GM21381 (cell line): ENCODE measurements at regions not wholly inside any gene's neighbourhood (a gene's known extent, or its start where the extent isn't known, plus 50 kb on each side); places are given as distances from the start of the nearest gene placed in this dataset.
"Not testable (repeated sequence)": the region's sequence is repeated elsewhere in the genome, so short reads cannot be mapped to it uniquely, and the experiment has no call there.

Experiments used
- ATAC-seq: cut with Tn5 transposase; IDR thresholded peaks from one replicate; pipeline ENCODE4 v1.9.1; 2021; ENCODE audit warnings: mild to moderate bottlenecking, moderate library complexity; ENCODE audit not compliant: unreplicated experiment

DNA sequence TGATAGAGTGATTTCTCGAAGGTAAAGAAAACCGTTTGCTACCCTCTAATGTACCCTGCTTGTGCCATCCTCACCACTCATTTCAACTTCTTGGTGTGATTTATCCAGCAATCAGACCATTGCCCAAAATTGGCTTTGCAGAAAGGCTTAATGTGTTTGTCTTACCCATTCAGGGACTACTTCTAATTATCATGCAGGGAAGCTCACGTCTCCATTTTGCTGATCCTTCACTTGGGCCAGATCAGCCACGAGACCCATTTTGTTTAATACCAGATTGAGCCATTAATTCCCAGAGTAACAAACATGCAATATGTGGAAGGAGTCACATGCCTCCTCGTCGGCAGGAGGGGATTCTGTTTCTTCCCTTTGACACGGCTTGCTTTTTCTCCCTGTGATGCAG, 51.1 kb upstream of the CRY1 start:
- ATAC-seq: no peak

DNA sequence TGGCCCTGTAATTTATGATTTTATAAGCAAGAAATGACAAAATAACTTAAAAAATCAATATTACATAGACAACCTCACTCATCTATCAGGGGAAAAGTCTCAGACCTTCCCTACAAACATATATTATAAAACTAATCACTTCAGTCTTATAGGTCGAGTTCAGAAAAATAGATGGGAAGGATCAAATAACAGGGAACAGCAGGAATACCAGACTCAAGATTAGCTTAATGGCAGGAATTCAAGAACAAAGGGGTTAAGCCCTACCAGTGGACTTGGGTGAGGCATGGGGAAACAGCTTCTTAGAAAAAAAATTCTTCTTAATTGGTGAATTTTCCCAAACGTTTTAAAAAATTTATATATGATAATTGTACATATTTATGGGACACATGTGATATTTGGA, 51.6 kb upstream of the CRY1 start:
- ATAC-seq: no peak

DNA sequence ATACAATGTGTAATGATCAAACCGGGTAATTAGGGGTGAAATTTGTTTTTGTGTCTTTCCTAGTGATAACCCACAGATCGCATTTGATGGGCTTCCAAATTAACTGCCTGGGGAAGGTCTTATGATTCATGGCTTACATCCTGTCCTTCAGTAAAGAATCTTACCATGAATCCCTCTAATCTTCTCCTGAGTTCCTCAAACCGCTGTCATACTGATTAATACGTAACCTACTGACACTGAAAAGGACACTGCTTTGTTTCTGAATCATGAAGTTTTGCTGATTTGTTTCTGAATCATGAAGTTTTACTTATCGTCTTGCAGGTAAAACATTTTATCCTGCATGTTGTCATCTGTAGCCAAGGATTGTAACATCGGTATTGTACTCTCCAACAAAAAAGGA, 52.0 kb upstream of the CRY1 start:
- ATAC-seq: no peak

DNA sequence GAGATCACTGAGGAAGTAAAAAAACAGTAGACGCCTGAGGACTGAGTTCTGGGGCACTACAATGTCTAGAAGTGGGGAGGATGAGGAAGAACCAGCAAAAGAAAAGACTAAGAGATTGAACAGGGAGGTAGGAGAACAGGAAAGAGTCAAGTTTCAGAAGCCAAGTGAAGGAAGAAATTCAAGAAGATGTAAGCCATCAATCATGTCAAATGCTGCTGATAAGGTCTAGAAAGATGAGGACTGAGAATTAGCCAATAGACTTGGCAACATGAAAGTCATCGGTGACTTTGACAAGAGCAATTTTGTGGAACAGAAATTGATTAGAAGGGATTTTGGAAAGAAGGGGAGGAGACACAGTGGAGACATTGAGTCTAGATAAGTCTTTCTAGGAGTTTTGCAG, 54.8 kb upstream of the CRY1 start:
- ATAC-seq: no peak

DNA sequence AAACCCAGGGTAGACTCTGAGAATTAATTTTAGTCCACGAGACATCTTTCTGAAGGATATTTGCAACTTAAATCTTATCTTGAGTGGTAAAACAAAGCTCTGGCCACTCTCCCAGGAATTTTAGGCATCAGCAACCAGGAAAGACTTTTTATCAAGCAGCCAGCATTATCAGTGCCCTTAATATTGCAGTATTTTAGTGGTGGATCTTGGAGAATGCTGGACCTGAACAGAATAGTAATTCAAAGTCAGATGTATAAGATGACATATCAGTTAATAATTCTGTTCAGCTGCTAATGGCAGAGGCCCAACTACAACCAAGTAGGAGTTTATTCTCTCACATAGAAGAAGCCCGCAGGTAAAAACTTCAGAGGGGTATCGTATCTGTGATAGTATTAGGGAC, 59.0 kb upstream of the CRY1 start:
- no peak for ATAC-seq

DNA sequence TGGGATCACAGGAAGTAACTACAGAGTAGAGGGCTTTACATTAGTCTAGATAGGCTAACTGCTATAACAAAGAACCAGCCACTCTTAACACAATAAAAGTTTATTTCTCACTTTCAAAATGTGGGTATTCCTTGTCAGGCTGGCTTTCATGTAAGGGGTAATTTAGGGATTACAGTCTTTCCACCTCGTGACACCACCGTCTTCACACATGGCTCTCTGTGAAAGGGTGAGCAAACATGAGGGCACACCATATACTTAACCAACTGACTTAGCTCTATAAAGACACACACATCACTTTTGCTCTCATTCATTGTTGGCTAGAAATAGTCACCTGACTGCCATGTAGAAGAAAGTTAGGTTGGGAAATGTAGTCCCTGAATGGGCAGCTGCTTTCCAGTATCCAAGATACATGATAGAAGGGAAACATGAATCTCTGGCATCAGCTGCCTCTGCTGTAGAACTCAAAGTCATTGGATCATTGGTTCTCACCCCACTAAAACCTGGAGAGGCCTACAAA, 66.1 kb upstream of the CRY1 start:
- no peak for ATAC-seq

DNA sequence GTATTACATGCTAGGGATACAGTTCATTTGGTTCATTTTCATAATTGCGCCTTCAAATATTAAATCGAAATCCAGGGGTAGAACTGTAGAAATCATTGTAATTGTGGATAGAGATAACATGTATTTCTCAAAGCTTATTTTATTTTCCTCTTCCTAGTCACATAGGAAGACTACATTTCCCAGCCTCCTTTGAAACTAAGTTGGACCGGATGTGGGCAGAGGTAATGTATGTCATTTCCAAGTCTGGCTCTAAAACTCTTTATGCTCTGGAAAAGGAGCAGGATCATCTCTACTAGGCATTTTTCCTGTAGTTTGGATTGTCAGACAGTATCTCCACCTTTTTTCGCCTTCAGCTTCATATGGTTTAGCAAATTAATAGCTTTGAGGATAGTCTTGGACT, 70.1 kb upstream of the CRY1 start:
- no peak for ATAC-seq

DNA sequence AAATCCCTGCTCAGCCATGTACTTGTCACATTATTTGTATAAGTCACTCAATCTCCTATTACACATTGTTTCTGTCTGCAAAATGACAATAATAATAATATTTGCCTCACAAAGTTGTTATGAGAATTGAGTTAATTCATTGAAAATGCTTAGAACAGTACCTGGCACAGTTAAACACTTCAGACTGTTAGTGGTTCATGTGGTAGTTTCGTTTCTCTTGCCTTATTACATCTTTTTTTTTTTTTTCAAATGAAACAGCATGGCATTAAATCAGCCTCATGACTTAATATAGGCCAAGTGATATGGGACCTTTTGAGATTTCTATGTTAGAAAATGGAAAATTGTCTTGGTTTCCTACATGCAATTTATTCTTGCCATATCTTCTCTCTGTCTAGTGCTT, 71.0 kb upstream of the CRY1 start:
- ATAC-seq: no peak

DNA sequence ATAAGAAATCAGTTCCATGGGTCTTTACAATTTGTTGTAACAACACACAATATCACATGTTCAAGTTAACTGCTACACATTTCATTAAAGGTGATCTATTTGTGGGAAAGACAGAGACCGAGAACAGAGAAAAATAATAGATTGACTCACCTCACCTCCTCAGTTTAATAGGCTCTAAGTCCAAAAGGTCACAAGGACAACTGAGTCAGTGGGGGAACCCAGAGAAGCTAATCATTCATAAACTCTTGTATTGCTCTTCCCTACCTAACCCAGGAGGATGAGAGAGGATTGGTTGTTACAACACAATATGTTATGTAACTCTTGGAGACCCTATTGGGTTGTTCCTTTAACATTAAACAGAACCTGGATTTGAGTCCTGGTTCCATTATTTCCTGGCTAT, 72.2 kb upstream of the CRY1 start:
- no peak for ATAC-seq

DNA sequence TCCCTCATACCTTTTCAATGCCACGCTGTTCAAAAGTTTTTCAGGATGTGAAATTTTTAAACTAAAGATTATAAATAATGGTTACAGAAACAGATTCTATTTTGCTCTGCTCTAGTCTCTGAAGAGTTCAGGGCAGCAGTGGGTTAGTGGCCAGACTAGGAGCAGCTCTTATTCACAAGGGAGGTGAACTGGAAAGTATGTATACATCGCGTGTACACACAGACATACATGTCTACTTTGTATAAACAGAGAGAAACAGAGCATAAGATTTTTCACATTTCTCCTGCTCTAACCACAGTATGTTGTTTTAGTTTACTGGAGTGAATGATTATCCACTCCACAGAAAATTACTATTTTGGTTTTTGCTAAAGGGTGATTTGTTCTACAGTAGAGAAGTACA, 74.4 kb upstream of the CRY1 start:
- no peak for ATAC-seq

DNA sequence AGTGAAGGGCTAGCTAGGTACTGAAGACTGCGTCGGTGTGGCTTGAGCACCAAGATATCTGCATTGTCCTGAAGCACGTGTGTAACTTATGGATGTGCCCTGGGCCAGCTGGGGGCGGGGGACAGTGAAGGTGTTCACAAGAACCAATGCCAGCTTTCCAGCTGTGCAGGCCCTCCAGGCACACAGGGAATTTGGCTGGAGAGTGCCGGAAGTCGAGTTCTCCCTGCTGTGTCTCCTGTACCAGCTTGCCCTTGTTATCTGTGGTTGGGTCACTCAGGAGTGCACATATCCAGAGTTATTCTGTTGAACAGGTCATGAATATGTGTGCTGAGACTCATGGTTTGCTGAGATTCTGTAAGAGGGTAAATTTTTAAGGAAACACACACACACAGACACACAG, 75.9 kb upstream of the CRY1 start:
- no peak for ATAC-seq

DNA sequence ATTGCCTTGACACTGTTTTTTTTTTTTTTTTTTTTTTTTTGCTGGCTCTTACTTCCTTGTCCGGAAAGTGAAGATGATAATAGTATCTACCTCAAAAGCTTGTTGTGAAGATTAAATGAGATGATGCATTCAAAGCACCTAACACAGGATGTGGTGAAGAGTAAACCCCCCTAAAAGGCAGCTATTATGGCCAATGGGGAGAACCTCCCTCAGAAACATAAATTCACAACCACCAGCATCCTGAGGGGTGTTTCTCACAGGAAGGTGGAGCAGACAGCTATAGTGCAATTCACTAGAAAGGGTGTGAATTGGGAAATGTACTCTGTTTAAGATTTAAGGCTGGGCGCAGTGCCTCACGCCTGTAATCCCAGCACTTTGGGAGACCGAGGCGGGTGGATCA, 85.4 kb upstream of the CRY1 start:
- no peak for ATAC-seq

DNA sequence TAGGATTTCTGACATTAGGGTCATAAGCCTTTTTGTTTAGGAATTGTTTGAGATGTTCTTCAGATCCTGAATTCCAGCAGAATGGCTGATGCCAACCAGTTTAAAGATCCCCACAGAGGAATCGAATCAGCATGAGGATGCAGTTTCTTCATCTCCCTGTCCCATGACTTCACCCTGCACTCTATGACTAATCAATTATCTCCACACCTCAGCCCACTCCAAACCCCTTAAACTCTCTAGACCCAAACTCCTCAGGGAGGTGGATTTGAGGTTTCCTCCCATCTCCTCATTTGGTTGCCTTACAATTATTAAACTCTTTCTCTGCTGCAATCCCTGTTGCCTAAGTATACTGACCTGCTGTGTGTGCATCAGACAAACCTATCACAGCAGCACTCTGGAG, 86.5 kb upstream of the CRY1 start:
- ATAC-seq: no peak

DNA sequence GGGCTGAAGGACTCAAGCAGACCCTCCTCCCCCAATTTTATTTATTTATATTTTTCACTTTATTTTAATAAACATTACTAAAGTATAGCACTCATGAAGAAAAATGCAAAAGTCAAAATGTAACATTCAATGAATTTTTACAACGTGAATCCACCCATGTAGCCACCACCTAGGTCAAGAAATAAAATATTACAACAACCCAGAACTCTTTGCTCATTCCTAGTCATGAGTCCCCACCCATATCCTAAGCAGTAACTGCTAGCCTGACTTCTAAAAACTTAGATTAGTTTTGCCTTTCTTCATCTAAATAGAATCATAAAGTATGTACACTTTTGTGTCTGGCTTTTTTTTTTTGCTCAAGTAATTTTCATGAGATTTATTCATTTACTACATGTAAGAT, 86.9 kb upstream of the CRY1 start:
- ATAC-seq: no peak

DNA sequence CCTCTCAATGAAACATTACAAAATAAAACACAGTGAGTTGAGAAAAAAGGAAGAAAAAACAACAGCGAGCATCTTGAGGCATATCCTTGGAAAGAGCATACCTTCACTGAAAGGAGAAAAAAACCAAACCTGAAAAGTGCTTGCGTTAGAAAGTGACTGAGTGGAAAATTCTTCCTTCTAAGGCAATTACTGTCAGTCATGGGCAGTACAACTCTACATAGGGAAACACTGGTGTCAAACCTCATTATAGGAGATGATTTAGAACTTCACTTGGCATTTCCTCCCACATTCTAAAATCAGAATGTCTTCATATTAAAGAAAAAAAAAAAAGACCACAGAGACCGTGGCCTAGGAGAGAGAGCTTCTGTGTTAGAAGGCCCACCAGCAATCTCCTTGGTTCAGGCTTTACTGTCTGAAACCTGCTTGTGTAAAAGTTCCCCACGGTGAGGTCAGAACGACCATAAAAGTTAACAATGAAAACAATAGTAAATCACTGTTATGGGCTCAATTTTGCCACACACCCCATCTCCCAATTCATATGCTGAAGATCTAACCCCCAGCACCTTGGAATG, 91.1 kb upstream of the CRY1 start:
- ATAC-seq: no peak

DNA sequence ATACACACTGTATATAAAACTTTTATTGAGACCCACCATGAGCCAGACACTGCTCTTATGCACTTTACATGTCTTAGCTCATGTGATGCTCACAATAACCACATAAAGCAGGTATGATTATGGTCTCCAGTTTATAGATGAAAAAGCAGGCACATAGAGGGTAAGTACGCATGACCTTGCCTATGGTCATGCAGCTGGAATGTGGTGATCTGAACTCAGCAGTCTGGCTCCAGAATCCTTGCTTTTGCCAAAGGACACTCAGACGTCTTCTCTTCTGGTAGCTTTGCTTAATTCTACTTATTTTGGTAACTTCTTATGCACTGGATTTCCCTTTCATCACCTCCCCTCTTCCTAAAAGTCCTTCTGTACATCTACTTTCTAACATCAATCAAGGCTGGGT, 103.3 kb upstream of the CRY1 start:
- ATAC-seq: no peak

DNA sequence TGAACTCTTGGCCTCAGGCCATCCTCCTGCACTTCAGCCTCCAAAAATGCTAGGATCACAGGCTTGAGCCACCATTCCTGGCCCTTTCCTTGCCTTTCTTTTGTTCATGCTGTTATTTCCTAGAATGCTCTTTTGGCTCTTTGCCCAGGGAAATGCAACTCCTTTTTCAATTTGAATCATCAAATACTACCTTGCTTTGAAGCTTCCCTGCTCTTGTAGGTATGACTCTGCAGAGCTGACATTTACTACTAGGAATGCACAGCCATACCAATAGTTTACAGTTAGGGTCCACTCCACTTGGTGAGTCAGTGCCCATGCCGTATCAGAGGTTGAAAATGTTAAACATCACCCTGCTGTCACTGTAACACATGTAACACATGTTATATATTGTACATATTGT, 107.0 kb upstream of the CRY1 start:
- ATAC-seq: no peak

DNA sequence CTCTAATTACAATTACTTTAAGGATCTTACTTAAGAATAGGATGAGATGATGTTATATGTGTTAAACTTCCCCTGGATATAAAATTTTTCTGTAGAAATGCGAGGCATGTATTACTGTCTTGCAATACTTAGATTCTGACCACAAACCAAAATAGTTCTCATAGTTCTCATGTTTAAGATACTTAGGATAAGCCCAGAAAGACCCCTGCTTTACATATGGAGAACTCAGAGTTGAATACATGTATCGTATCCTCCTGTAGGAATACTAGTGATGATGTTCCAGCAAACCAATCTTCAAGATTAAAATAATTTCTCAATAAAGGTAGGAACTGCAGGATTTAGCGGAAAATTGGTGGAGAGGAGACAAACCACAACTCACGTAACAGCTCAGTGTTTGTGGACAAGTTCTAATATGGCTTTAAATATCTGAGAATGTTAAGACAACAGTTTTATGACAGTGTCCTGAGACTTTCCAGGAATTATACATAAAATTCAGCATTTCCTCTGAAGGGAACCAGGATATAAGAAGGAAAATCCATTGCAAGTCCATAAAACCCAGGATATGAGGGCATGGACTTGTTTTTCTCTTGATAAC, 114.7 kb upstream of the CRY1 start:
- ATAC-seq: no peak

DNA sequence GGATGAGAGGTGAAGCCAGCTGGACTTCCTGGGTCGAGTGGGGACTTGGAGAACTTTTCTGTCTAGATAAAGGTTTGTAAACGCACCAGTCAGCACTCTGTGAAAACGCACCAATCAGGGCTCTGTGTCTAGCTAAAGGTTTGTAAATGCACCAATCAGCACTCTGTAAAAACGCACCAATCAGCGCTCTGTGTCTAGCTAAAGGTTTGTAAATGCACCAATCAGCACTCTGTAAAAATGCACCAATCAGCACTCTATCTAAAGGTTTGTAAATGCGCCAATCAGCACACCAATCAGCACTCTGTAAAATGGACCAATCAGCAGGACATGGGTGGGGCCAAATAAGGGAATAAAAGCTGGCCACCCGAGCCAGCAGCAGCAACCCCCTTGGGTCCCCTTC, 116.4 kb upstream of the CRY1 start:
- not testable (repeated sequence) for ATAC-seq

DNA sequence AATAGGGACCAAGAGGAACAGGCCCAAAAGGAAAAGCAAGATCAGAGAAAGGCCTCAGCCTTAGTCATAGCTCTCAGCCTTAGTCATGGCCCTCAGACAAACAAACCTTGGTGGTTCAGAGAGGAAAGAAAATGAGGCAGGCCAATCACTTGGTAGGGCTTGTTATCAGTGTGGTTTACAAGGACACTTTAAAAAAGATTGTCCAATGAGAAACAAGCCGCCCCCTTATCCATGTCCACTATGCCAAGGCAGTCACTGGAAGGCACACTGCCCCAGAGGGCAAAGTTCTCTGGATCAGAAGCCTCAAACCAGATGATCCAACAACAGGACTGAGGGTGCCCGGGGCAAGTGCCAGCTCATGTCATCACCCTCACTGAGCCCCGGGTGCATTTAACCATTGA, 121.0 kb upstream of the CRY1 start:
- not testable (repeated sequence) for ATAC-seq

DNA sequence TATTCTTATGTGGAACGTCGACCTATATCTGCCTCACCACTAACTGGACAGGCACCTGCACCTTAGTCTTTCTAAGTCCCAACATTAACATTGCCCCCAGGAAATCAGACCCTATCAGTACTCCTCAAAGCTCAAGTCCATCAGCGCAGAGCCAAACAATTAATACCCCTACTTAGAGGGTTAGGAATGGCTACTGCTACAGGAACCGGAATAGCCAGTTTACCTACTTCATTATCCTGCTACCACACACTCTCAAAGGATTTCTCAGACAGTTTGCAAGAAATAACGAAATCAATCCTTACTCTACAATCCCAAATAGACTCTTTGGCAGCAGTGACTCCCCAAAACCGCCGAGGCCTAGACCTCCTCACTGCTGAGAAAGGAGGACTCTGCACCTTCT, 123.1 kb upstream of the CRY1 start:
- ATAC-seq: not testable (repeated sequence)

DNA sequence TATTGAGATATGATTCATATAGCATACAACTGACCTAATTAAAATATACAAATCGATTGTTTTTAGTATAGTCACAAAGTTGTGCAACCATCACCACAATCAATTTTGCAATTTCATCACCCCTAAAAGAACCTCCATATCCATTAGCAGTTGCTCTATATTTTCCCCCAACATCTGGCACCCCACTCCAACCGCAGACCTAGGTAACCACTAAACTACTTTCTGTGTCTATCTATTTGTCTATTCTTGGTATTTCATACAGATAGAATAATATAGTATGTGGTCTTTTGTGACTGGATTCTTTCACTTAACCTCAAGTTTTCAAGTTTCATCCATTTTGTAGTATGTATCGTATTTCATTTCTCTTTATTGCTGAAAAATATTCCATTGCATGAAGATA, 126.0 kb upstream of the CRY1 start:
- no peak for ATAC-seq

DNA sequence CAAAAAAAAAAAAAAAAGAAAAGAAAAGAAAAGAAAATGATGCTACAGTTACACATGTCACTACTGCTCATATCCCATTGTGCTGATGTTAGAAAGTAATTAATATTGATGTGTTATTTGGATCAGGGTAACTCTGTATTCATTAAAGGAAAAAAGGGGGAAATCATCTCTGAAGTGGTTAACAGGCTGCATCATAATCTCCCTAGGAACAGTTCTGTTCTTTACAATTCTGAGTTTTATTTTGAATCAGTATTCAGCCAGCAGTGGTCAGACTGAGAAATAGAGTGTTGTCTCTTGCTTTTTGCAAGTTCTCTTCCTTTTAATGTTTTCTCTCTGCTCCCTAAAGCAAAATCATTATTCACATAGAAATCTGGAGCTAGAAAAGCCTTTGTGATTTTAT, 128.6 kb upstream of the CRY1 start:
- ATAC-seq: no peak
